K562 (cell line): ENCODE measurements at regions not wholly inside any gene's neighbourhood (a gene's known extent, or its start where the extent isn't known, plus 50 kb on each side); places are given as distances from the start of the nearest gene placed in this dataset.

ENCODE experiments used
- ATAC-seq: fragments of 200-7000 bp; cut with Tn5 transposase; 3 replicates; pipeline ENCODE4 v1.9.1; 2020; ENCODE audit warnings: moderate library complexity
- BruUV-seq: library from RNA; stranded (reverse); fragments of 400-500 nt; replicated peaks from 2 replicates; lab custom pipeline; 2021; lab: Mats Ljungman, UMichigan
- CTCF ChIA-PET: fragments of 300-600 bp; formaldehyde crosslinking; extraction: SDS; loops from one replicate; lab custom pipeline; 2021; ENCODE audit warnings: low intra/inter-chr PET ratio; lab: Yijun Ruan, JAX
- POLR2A ChIA-PET: fragments of 300-600, 350-650 bp; sonication (Branson Sonifier 250); formaldehyde crosslinking; extraction: SDS; loops from one replicate; lab custom pipeline; 2021; ENCODE audit warnings: antibody characterized with exemption, inconsistent platforms; lab: Yijun Ruan, JAX
- DNase-seq, 4 experiments: peaks; one replicate each; pipeline versions ENCODE4 v3.0.0 to v3.0.0-alpha.2; 2011 to 2018; ENCODE audit warnings: low spot score in 3 of 4, mixed read lengths in 3 of 4; ENCODE audit errors: extremely low read depth in 1 of 4
- FAIRE-seq: peaks from 2 replicates; lab custom pipeline; 2011; peaks lifted over from hg19 to GRCh38; lab: Jason Lieb, UNC
- H2AFZ ChIP-seq: 2 replicates; pipeline ENCODE4 v1.6.0; 2011; ENCODE audit warnings: low read depth, low read length, control low read depth, inconsistent platforms
- H3K27ac ChIP-seq: fragments of 200-600 bp; 3 replicates; pipeline ENCODE4 v1.8.0; 2011; ENCODE audit warnings: low read depth, mild to moderate bottlenecking, control low read depth, inconsistent platforms, low read length, moderate library complexity, mixed read lengths; ENCODE audit errors: extremely low read depth
- H3K27me3 ChIP-seq, 2 experiments: fragments of 300-600 bp in 1 of 2; 2 replicates in 1 of 2; 3 replicates in 1 of 2; pipeline versions ENCODE4 v1.6.0 to v1.8.0; 2011; ENCODE audit warnings: inconsistent platforms in 2 of 2, low read length in 2 of 2, mild to moderate bottlenecking in 1 of 2, mixed read lengths in 1 of 2, moderate library complexity in 1 of 2; ENCODE audit not compliant: control insufficient read depth in 2 of 2, insufficient read depth in 2 of 2
- H3K36me3 ChIP-seq: fragments of 300-600 bp; 3 replicates; pipeline ENCODE4 v1.8.0; 2011; ENCODE audit warnings: mild to moderate bottlenecking, low read length, inconsistent platforms; ENCODE audit not compliant: control insufficient read depth, insufficient read depth
- H3K4me1 ChIP-seq, 2 experiments: fragments of 200-600 bp in 1 of 2; replicated peaks in 1 of 2; 2 replicates in 1 of 2; 3 replicates in 1 of 2; pipeline versions ENCODE4 v1.5.1 to v1.8.0; 2011; ENCODE audit warnings: inconsistent platforms in 2 of 2, low read length in 2 of 2, mild to moderate bottlenecking in 1 of 2, mixed read lengths in 1 of 2, moderate library complexity in 1 of 2; ENCODE audit not compliant: control insufficient read depth in 2 of 2, insufficient read depth in 2 of 2
- H3K4me2 ChIP-seq: 2 replicates; pipeline ENCODE4 v1.6.1; 2011; ENCODE audit warnings: low read length, control low read depth, inconsistent platforms, mixed read lengths; ENCODE audit not compliant: insufficient read depth
- H3K4me3 ChIP-seq: fragments of 200-600 bp; sonication (generic), shearing (Covaris generic); 2 replicates; pipeline ENCODE4 v1.5.1; 2016; ENCODE audit warnings: control low read depth, inconsistent platforms
- H3K79me2 ChIP-seq: fragments of 200-600 bp; 3 replicates; pipeline ENCODE4 v1.8.0; 2011; ENCODE audit warnings: low read length, inconsistent platforms; ENCODE audit not compliant: control insufficient read depth, insufficient read depth
- H3K9ac ChIP-seq, 2 experiments: 2 replicates each; pipeline versions ENCODE4 v1.6.0 to v1.6.1; 2011; ENCODE audit warnings: low read depth in 2 of 2, low read length in 2 of 2, control low read depth in 1 of 2, inconsistent platforms in 1 of 2, mild to moderate bottlenecking in 1 of 2, mixed read lengths in 1 of 2; ENCODE audit not compliant: insufficient read depth in 1 of 2
- H3K9me1 ChIP-seq: one replicate; pipeline ENCODE4 v1.6.0; 2011; ENCODE audit warnings: inconsistent platforms, mild to moderate bottlenecking, low read length, moderate library complexity; ENCODE audit not compliant: control insufficient read depth, insufficient read depth
- H3K9me3 ChIP-seq: replicated peaks from 2 replicates; pipeline ENCODE4 v1.5.1; 2011; ENCODE audit warnings: low read depth, low read length, inconsistent platforms; ENCODE audit not compliant: control insufficient read depth, insufficient read depth
- H4K20me1 ChIP-seq: replicated peaks from 2 replicates; pipeline ENCODE4 v1.6.1; 2011; ENCODE audit warnings: low read length, inconsistent platforms, mixed read lengths; ENCODE audit not compliant: control insufficient read depth, insufficient read depth
- CC2D1A ChIP-seq: fragments of 450-650 bp; IDR thresholded peaks from 2 replicates; pipeline ENCODE4 v1.6.1; 2017; ENCODE audit warnings: mild to moderate bottlenecking
- CHCHD3 ChIP-seq: fragments of 250-450 bp; sonication (Bioruptor Pico); IDR thresholded peaks from 2 replicates; pipeline ENCODE4 v2.1.2; 2022; ENCODE audit warnings: mild to moderate bottlenecking
- CHD1 ChIP-seq: fragments of 200-600 bp; sonication (generic); IDR thresholded peaks from one replicate; pipeline ENCODE4 v1.6.1; 2012; ENCODE audit warnings: mild to moderate bottlenecking, moderate library complexity, low read length, inconsistent platforms
- IFI16 ChIP-seq: fragments of 250-450 bp; sonication (Bioruptor Pico); IDR thresholded peaks from 2 replicates; pipeline ENCODE4 v2.1.2; 2022; ENCODE audit warnings: mild to moderate bottlenecking, inconsistent platforms
- IRF2 ChIP-seq: sonication (generic); formaldehyde crosslinking; IDR thresholded peaks from 2 replicates; pipeline ENCODE4 v1.8.1; 2022; ENCODE audit warnings: mild to moderate bottlenecking, missing genetic modification reagents
- NCOA2 ChIP-seq, 2 experiments: fragments of 450-650 bp; IDR thresholded peaks; 2 replicates each; pipeline ENCODE4 v1.6.1; 2018; ENCODE audit warnings: mild to moderate bottlenecking in 2 of 2, moderate library complexity in 1 of 2; ENCODE audit not compliant: partially characterized antibody in 2 of 2
- NKRF ChIP-seq: fragments of 450-650 bp; IDR thresholded peaks from 2 replicates; pipeline ENCODE4 v1.6.1; 2016; ENCODE audit warnings: borderline replicate concordance
- NR2C1 ChIP-seq, 2 experiments: fragments of 450-650 bp; IDR thresholded peaks; 2 replicates each; pipeline ENCODE4 v1.6.1; 2017; ENCODE audit warnings: mild to moderate bottlenecking in 2 of 2, antibody characterized with exemption in 1 of 2, inconsistent platforms in 1 of 2, missing compliant biosample characterization in 1 of 2, missing genetic modification characterization in 1 of 2
- SNRNP70 ChIP-seq: fragments of 200-400 bp; formaldehyde crosslinking; optimal IDR thresholded peaks from 2 replicates; pipeline ENCODE3; 2017; ENCODE audit warnings: low read depth, low read length
- ZBTB1 ChIP-seq: sonication (generic); formaldehyde crosslinking; IDR thresholded peaks from 2 replicates; pipeline ENCODE4 v1.8.1; 2023; ENCODE audit warnings: missing genetic modification reagents, low read depth, mild to moderate bottlenecking, borderline replicate concordance
- ZNF311 ChIP-seq: fragments of 250-450 bp; sonication (Bioruptor Pico); IDR thresholded peaks from 2 replicates; pipeline ENCODE4 v1.4.0; 2020; ENCODE audit warnings: mild to moderate bottlenecking, moderate library complexity
- ZNF354B ChIP-seq: fragments of 250-450 bp; sonication (Bioruptor Pico); IDR thresholded peaks from 2 replicates; pipeline ENCODE4 v1.4.0; 2020
- WGBS: fragments of 100-300 bp; shearing (Covaris generic); methylation state at CpG from one replicate; pipeline ENCODE4 v1.1.6; 2016; ENCODE audit warnings: low coverage, mixed read lengths; ENCODE audit not compliant: insufficient coverage; ENCODE audit errors: missing lambda C conversion rate; 5-methylcytosine and 5-hydroxymethylcytosine counted together
- in situ Hi-C: fragments of 300-500 bp; cut with MboI; formaldehyde crosslinking; loops from 4 replicates; pipeline ENCODE4 v1.15.0; 2018; ENCODE audit warnings: inconsistent platforms, mixed read lengths
- intact Hi-C: fragments of 100-400 bp; cut with micrococcal nuclease; formaldehyde crosslinking; loops from 2 replicates; pipeline ENCODE4 v1.14.2; 2022
- TF ChIP-seq, protein P1 (sequence below): fragments of 250-450 bp; sonication (Bioruptor Pico); IDR thresholded peaks from 2 replicates; pipeline ENCODE4 v1.8.0; 2021; ENCODE audit warnings: moderate library complexity, mild to moderate bottlenecking, inconsistent platforms

DNA sequence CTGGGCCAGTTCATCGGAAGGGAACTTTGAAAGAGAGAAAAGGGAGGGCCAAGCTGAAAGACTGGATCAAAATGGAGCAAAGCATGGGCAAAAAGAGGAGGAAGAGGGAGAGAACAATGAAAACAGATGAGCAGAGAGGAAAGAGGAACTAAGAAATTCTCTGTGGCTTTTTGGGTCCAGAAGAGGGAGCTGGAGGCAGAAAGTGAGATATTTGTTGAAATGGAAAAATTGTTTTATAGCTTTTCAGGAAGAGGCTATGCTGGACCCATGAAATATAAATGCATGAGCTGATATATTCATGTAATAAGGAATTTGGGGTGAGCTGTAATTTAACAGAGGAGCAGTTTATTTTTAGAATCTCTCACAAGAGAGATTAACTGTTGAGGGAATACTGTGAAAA, 457.3 kb downstream of the DMAC1 start:
- H3K79me2 ChIP-seq = no peaks in the 10 kb centered on the region
- in situ Hi-C loops = no loop called here
- no peak overlapping the region for H3K27ac ChIP-seq
- intact Hi-C loops = no loop called here
- H3K9me1 ChIP-seq = no peaks in the 10 kb centered on the region
- H3K4me2 ChIP-seq = no peak overlapping the region
- ATAC-seq = no peak
- no peaks in the 10 kb centered on the region for H3K36me3 ChIP-seq
- H4K20me1 ChIP-seq = no peaks in the 10 kb centered on the region
- FAIRE-seq = no peak
- ChIA-PET POLR2A (interaction anchor here (1.0 kb wide), 1 partner anchor 16 kb away, joined by 3 read pairs; no protein-coding TSS in a partner anchor), CTCF (no interaction called here)
- no peak overlapping the region for H2AFZ ChIP-seq
- H3K4me3 ChIP-seq = no peak overlapping the region
- no peaks in the 10 kb centered on the region for H3K27me3 ChIP-seq
- no TSS peak for BruUV-seq
- H3K9ac ChIP-seq = no peak overlapping the region
- H3K4me1 ChIP-seq = no peaks in the 10 kb centered on the region
- WGBS = no CpG with 5 or more reads among the region's 1 CpG
- H3K9me3 ChIP-seq = no peaks in the 10 kb centered on the region
- DNase-seq = no peak
- no peak for TF ChIP-seq ZNF311
- TF ChIP-seq SNRNP70 = no peak
- no peak for TF ChIP-seq NKRF
- no peak for TF ChIP-seq CC2D1A
- no peak for TF ChIP-seq CHD1
- no peak for TF ChIP-seq IRF2 (CRISPR knock-in tag)
- TF ChIP-seq, protein P1, sequence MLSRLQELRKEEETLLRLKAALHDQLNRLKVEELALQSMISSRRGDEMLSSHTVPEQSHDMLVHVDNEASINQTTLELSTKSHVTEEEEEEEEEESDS (CRISPR knock-in tag) = no peak
- no peak for TF ChIP-seq NR2C1 (IDR thresholded peaks at IDR 0.05)
- TF ChIP-seq NR2C1 (tag; IDR thresholded peaks at IDR 0.05) = no peak
- TF ChIP-seq ZNF354B = no peak
- TF ChIP-seq CHCHD3 = no peak
- TF ChIP-seq NCOA2 (IDR thresholded peaks at IDR 0.05; ENCODE audit: partially characterized antibody in 2 of 2) = no peak
- TF ChIP-seq ZBTB1 = no peak
- no peak for TF ChIP-seq IFI16 (CRISPR knock-in tag)
